ENCODE measurements at regions not wholly inside any gene's neighbourhood (a gene's known extent, or its start where the extent isn't known, plus 50 kb on each side); places are given as distances from the start of the nearest gene placed in this dataset.
"Not testable (repeated sequence)": the region's sequence is repeated elsewhere in the genome, so short reads cannot be mapped to it uniquely, and the experiment has no call there.

- H3K79me2 ChIP-seq (ENCODE audit: control insufficient read depth in 1 of 2, insufficient read depth in 2 of 2, low read length in 2 of 2); CTCF ChIA-PET (ENCODE audit: partially characterized antibody); H2AFZ ChIP-seq (ENCODE audit: low read length); FAIRE-seq; H3K4me1 ChIP-seq (replicated peaks in 1 of 4; ENCODE audit: control insufficient read depth in 3 of 4, insufficient read depth in 4 of 4, low read length in 3 of 4); H3K36me3 ChIP-seq (ENCODE audit: control insufficient read depth in 2 of 4, insufficient read depth in 4 of 4, low read length in 3 of 4); H2BK5ac ChIP-seq (ENCODE audit: low read depth, low read length); H4K5ac ChIP-seq (ENCODE audit: insufficient read length, low read depth, low read length); H3K9ac ChIP-seq (replicated peaks in 1 of 4; ENCODE audit: extremely low read depth in 1 of 4, low read depth in 3 of 4, low read length in 3 of 4); H3K4me3 ChIP-seq (ENCODE audit: extremely low read depth in 1 of 4, insufficient read depth in 2 of 4, low read depth in 3 of 4, low read length in 4 of 4); H4K20me1 ChIP-seq (replicated peaks in 1 of 2; ENCODE audit: control insufficient read depth in 1 of 2, insufficient read depth in 2 of 2, low read length in 2 of 2); H3K79me1 ChIP-seq (ENCODE audit: low read depth, low read length); H2BK15ac ChIP-seq (ENCODE audit: low read length); H3K56ac ChIP-seq (replicated peaks; ENCODE audit: insufficient read length, low read depth, low read length); H4K91ac ChIP-seq (replicated peaks; ENCODE audit: insufficient read length, low read length); H3K14ac ChIP-seq (ENCODE audit: insufficient read length); POLR2A ChIA-PET (ENCODE audit: partially characterized antibody); H3K23me2 ChIP-seq (ENCODE audit: low read depth, low read length); H2BK20ac ChIP-seq (ENCODE audit: low read length); H3K4me2 ChIP-seq (ENCODE audit: insufficient read depth in 1 of 2, low read depth in 2 of 2, low read length in 2 of 2); H3K23ac ChIP-seq (ENCODE audit: insufficient read length); H2BK12ac ChIP-seq (ENCODE audit: low read depth, low read length); H4K8ac ChIP-seq (ENCODE audit: extremely low read depth, insufficient read depth, low read length); H3K27ac ChIP-seq (ENCODE audit: low read depth, low read length); H3K9me3 ChIP-seq (ENCODE audit: insufficient read depth in 2 of 2, low read depth in 1 of 2, low read length in 1 of 2); H2AK5ac ChIP-seq (ENCODE audit: low read depth, low read length); H3K27me3 ChIP-seq (replicated peaks in 1 of 4; ENCODE audit: control insufficient read depth in 3 of 4, extremely low read depth in 1 of 4, insufficient read depth in 3 of 4, low read length in 3 of 4); H3K18ac ChIP-seq (ENCODE audit: extremely low read depth, low read length); DNase-seq (ENCODE audit: low read depth in 1 of 2, low spot score in 2 of 2); H2BK120ac ChIP-seq (replicated peaks; ENCODE audit: low read depth, low read length); H3K4ac ChIP-seq (replicated peaks; ENCODE audit: insufficient read length, low read depth, low read length): not testable (repeated sequence)
- 85% methylated on average over 2 of the region's 2 CpGs; no CpG with 5 or more reads in 1 of the 2 experiments for WGBS, 2 experiments (ENCODE audit: extremely low coverage in 1 of 2, insufficient coverage in 1 of 2, insufficient read length in 1 of 2, insufficient replicate concordance in 2 of 2, low coverage in 1 of 2, low lambda C conversion rate in 2 of 2, missing lambda C conversion rate in 1 of 2)
Measured at GRCh38 chr6:12554820-12555219, 161.7 kb upstream of the PHACTR1 start.

Measured in H1 (cell line).